HG03520 (cell line): ENCODE measurements at regions not wholly inside any gene's neighbourhood (a gene's known extent, or its start where the extent isn't known, plus 50 kb on each side); places are given as distances from the start of the nearest gene placed in this dataset.
"Not testable (repeated sequence)": the region's sequence is repeated elsewhere in the genome, so short reads cannot be mapped to it uniquely, and the experiment has no call there.

ENCODE experiments used
- ATAC-seq: cut with Tn5 transposase; IDR thresholded peaks from one replicate; pipeline ENCODE4 v1.9.1; 2021; ENCODE audit warnings: mild to moderate bottlenecking, moderate library complexity; ENCODE audit not compliant: unreplicated experiment

- ATAC-seq: no peak
Measured at GRCh38 chr3:101913168-101913567, 63.9 kb downstream of the NFKBIZ start.

DNA sequence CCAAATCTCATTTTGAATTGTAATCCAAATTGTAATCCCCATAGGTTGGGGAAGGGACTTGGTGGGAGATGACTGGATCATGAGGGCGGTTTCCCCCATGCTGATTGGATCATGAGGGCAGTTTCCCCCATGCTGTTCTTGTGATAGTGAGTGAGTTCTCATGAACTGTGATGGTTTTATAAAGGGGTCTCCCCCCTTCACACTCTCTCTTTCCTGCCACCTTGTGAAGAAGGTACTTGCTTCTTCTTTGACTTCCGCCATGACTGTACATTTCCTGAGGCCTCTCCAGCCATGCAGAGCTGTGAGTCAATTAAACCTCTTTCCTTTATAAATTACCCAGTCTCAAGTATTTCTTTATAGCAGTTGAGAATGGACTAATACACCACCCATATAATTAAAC is 68.4 kb downstream of the NFKBIZ start:
- ATAC-seq: not testable (repeated sequence)

DNA sequence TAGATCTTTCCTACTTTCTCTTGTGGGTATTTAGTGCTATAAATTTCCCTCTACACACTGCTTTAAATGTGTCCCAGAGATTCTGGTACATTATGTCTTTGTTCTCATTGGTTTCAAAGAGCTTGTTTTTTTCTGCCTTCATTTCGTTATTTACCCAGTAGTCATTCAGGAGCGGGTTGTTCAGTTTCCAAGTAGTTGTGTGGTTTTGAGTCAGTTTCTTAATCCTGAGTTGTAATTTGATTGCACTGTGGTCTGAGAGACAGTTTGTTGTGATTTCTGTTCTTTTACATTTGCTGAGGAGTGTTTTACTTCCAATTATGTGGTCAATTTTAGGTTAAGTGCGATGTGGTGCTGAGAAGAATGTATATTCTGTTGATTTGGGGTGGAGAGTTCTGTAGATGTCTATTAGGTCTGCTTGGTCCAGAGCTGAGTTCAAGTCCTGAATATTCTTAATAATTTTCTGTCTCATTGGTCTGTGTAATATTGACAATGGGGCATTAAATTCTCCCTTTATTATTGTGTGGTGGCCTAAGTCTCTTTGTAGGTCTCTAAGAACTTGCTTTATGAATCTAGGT is 72.9 kb downstream of the NFKBIZ start:
- not testable (repeated sequence) for ATAC-seq

DNA sequence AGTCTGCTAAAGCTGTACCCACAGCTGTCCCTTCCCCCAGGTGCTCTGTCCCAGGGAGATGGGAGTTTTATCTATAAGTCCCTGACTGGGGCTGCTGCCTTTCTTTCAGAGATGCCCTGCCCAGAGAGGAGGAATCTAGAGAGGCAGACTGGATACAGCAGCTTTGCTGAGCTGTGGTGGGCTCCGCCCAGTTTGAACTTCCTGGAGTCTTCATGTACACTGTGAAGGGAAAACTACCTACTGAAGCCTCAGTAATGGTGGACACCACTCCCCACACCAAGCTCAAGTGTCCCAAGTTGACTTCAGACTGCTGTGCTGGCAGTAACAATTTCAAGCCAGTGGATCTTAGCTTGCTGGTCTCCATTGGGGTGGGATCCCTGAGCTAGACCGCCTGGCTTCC is 75.3 kb downstream of the NFKBIZ start:
- ATAC-seq: not testable (repeated sequence)

- ATAC-seq: not testable (repeated sequence)
Measured at GRCh38 chr3:101925124-101925523, 75.8 kb downstream of the NFKBIZ start.

DNA sequence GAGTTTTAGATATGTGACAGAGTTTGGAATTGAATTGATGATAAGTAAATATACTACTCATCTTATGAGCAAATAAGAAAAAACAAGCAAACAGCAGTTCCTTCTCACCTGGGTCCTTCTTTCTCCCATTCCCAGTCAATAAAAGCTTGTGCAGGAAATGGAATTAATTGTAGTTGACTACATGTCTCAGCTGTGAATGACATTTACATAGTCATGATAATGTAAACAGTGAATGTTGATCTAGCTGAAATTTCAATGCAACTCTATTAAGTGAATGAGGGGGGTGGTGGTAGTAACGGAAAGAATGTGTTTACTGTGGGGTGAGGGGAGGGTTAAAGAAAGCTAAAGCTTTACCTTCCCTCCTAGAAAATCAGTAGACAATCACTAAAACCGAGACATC is 76.2 kb downstream of the NFKBIZ start:
- no peak for ATAC-seq

DNA sequence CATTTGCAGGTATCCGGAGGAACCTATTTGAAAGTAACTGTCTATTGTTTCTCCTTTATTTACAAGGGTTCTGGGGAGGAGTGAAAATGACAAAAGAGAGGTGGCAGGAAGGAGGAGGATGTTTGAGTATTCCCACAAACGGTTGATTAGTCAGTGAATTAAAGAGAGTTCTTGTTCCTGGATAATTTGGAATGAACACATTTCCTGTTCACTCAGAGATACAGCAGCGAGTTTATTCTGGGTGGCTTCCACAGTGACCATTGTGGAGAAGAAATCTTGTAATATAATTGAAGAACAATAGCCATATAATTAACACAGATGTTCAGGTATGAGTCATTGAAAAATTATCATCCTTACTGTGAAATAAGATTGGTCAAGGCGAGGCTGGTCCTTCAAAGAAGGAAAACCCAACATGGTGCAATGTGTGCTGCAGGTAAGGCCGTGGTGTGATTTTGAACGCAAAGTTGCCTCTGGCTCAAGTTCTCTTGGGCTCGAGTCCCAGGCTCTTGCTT is 77.3 kb downstream of the NFKBIZ start:
- no peak for ATAC-seq

DNA sequence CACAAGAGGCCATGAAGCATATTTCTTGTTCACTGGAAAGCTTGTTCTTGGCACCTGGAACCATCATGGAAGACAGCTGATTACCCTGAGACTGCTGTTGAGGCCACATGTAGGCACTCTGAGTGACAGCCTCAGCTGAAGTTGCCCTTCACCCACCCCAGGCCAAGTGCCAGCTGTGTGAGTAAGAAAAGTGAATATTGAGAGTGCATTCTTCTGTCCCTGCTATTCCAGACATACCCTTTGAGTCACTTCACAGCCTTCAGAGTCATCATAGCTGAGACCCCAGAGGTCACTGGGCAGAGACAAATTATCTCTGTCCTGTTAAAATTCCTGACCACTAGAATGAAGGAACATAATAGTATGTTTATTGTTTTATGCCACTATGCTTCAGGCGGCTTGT is 79.6 kb downstream of the NFKBIZ start:
- ATAC-seq: no peak

DNA sequence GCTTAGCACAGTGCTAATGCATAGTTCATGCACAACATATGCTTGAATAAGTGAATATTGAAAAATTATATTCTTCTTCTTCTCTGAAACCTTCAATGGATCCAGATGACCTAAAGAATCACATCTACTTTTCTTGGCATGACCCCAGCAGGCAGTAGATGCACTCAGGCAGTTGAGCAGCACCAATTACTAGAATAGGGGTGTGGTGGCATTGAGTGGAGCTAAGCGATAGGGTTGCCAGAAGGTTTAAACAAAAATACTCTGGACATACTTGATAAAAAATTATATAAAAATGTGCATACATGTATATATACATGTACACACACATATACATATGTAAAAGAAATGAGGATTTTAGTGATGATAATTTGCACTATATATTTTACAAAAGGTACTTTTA is 81.8 kb downstream of the NFKBIZ start:
- no peak for ATAC-seq

- no peak for ATAC-seq
Measured at GRCh38 chr3:101932326-101933068, 83.2 kb downstream of the NFKBIZ start.

DNA sequence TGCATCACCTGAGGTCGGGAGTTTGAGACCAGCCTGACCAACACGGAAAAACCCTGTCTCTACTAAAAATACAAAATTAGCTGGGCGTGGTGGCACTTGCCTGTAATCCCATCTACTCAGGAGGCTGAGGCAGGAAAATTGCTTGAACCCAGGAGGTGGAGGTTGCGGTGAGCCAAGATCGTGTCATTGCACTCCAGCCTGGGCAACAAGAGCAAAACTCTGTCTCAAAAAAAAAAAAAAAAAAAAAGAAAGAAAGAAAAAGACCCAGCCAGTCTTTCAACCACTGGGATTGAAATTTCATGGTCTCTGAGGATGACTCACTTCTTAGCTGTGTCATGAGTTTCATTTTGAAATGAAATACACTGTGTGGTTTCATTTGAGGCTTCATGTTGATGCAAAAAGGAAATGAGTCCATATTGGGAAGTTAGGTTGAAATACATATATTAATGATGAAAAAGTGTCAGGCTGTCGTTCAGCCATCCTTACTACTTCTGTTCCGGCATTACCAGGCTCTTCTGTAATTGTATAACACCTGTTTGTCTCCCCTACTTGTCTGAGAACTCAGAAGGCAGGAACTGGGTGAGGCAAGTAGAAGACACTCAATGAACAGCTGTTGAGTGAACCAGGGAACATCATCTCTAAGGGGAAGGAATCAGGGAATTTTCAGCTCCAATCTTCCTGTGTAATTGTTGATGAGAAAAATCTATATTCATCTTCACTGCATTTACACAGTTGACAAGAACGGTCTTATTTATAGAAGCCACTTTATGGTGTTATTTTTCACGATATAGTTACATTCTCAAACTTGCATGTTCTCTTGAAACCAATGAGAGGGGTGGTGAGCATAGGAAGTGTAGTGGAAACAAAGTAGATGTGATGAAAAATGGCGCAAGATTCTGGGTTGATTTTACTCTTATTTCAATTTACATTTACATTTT is 87.4 kb downstream of the NFKBIZ start:
- ATAC-seq: peak; percentile 96

GRCh38 chr3:101938262-101938847 is 89.0 kb downstream of the NFKBIZ start:
- ATAC-seq: peak; percentile 46

- ATAC-seq: no peak
Measured at GRCh38 chr3:101939361-101940049, 90.2 kb downstream of the NFKBIZ start.

- ATAC-seq: no peak
Measured at GRCh38 chr3:101940521-101941317, 91.4 kb downstream of the NFKBIZ start.

DNA sequence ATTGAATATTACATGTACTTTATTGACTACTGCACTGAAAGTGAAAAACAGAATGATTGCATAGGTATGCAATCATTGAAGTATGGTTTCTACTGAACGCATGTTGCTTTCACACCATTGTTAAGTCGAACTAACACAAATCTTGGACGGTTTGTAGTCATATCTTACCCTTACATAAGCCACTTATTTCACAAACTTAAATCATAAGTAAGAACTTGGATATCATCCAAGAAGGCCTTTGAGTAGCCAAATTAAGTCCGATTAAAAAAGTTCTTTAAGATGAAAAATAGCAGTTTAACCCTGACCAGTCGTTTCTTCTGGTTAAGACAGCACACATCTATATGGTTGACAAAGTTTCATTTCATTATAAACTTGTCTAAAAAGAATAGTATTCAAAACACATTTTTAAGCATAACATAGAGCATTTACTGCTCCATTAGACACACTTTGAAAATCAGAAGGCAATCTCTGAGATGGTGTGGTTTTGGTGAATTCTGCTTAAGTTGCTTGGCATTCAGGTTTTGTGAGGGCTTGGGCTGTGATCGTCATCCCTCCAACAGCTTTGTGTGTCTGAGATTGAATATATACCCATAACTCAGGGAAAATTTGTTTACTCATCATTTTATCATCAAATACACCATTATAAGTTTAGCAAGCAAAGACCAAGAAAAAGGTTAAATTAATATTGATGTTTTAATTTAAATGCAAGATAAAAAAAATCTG is 92.2 kb downstream of the NFKBIZ start:
- ATAC-seq: no peak

DNA sequence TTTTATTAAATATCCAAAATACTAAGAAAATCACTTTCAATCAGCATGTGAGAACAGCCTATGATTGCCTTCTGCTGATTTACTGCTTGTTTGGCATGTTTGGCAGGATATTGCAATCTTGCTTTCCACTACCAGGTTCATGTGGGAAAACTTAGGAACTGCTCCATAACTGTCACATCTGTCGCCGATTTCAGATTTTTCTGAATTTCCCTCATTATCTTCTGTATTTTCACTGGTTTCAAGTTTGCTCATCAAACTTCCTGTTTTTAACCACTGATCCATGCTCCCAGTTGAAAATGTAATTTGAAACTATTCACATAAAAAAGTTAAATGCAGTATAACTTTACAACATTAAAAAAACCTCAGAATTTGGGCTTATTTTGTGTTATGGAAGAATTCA is 93.0 kb downstream of the NFKBIZ start:
- ATAC-seq: no peak

- no peak for ATAC-seq
Measured at GRCh38 chr3:101943029-101943428, 93.7 kb downstream of the NFKBIZ start.

DNA sequence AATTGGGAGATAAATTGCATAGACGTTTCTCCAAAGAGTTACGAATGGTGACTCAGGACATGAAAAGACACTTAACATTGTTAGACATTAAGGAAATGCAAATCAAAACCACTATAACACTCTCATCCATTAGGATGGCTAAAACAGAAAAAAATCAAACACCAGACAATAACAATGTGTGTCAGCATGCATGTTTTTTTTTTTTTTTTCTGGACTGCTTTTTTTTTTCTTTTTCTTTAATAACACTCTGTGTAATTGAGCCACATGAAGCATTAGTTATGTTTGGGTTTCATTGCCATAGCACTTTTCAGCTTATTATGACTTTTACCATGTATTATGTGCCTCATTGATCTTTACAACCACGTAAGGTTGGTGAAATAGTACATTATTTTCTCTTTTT is 95.0 kb downstream of the NFKBIZ start:
- ATAC-seq: no peak

GRCh38 chr3:101945980-101946379 is 96.7 kb downstream of the NFKBIZ start:
- ATAC-seq: no peak
